ENCODE measurements at regions not wholly inside any gene's neighbourhood (a gene's known extent, or its start where the extent isn't known, plus 50 kb on each side); places are given as distances from the start of the nearest gene placed in this dataset.

GRCh38 chr5:135249658-135250057, 149.4 kb downstream of the MACROH2A1 start:
- no peak for DNase-seq (ENCODE audit: extremely low read depth in 1 of 2, low read depth in 1 of 2)

- DNase-seq (ENCODE audit: extremely low read depth in 1 of 2, low read depth in 1 of 2): no peak
Measured at GRCh38 chr5:135248801-135249231, 150.2 kb downstream of the MACROH2A1 start.

GRCh38 chr5:135246923-135247795, 151.9 kb downstream of the MACROH2A1 start:
- DNase-seq (ENCODE audit: extremely low read depth in 1 of 2, low read depth in 1 of 2): peak in 1 of 2 donors; percentile 34

- DNase-seq (ENCODE audit: extremely low read depth in 1 of 2, low read depth in 1 of 2): no peak
Measured at GRCh38 chr5:135246605-135246922, 152.5 kb downstream of the MACROH2A1 start.

GRCh38 chr5:135245521-135246499, 153.2 kb downstream of the MACROH2A1 start:
- no peak for DNase-seq (ENCODE audit: extremely low read depth in 1 of 2, low read depth in 1 of 2)

- no peak for DNase-seq (ENCODE audit: extremely low read depth in 1 of 2, low read depth in 1 of 2)
Measured at GRCh38 chr5:135244620-135245021, 154.4 kb downstream of the MACROH2A1 start.

- no peak for DNase-seq (ENCODE audit: extremely low read depth in 1 of 2, low read depth in 1 of 2)
Measured at GRCh38 chr5:135243556-135244285, 155.3 kb downstream of the MACROH2A1 start.

- DNase-seq (ENCODE audit: extremely low read depth in 1 of 2, low read depth in 1 of 2): no peak
Measured at GRCh38 chr5:135242866-135243555, 156.0 kb downstream of the MACROH2A1 start.

GRCh38 chr5:135242021-135242865, 156.8 kb downstream of the MACROH2A1 start:
- DNase-seq (ENCODE audit: extremely low read depth in 1 of 2, low read depth in 1 of 2): no peak

- DNase-seq (ENCODE audit: extremely low read depth in 1 of 2, low read depth in 1 of 2): no peak
Measured at GRCh38 chr5:135241536-135241935, 157.5 kb downstream of the MACROH2A1 start.

GRCh38 chr5:135240781-135241360, 158.2 kb downstream of the MACROH2A1 start:
- DNase-seq (ENCODE audit: extremely low read depth in 1 of 2, low read depth in 1 of 2): no peak

- DNase-seq (ENCODE audit: extremely low read depth in 1 of 2, low read depth in 1 of 2): no peak
Measured at GRCh38 chr5:135240283-135240633, 158.8 kb downstream of the MACROH2A1 start.

- no peak for DNase-seq (ENCODE audit: extremely low read depth in 1 of 2, low read depth in 1 of 2)
Measured at GRCh38 chr5:135239453-135240282, 159.4 kb downstream of the MACROH2A1 start.

- no peak for DNase-seq (ENCODE audit: extremely low read depth in 1 of 2, low read depth in 1 of 2)
Measured at GRCh38 chr5:135238622-135239452, 160.2 kb downstream of the MACROH2A1 start.

GRCh38 chr5:135237748-135238103, 161.3 kb downstream of the MACROH2A1 start:
- no peak for DNase-seq (ENCODE audit: extremely low read depth in 1 of 2, low read depth in 1 of 2)

- no peak for DNase-seq (ENCODE audit: extremely low read depth in 1 of 2, low read depth in 1 of 2)
Measured at GRCh38 chr5:135236908-135237747, 161.9 kb downstream of the MACROH2A1 start.
